A549 (cell line): ENCODE measurements at regions not wholly inside any gene's neighbourhood (a gene's known extent, or its start where the extent isn't known, plus 50 kb on each side); places are given as distances from the start of the nearest gene placed in this dataset.

Source experiments
- ATAC-seq, 2 experiments: fragments of 200-7000 bp in 1 of 2; fragments of >200 bp in 1 of 2; cut with Nextera tagmentation in 1 of 2; cut with Tn5 transposase in 1 of 2; 3 replicates each; pipeline versions ENCODE4 v1.8.0 to v1.9.1; 2018 to 2020; ENCODE audit warnings: mild to moderate bottlenecking in 1 of 2, moderate library complexity in 1 of 2
- CTCF ChIA-PET: fragments of 300-600 bp; sonication (Branson Sonifier 250); formaldehyde crosslinking; extraction: SDS; loops from one replicate; lab custom pipeline; 2021; ENCODE audit warnings: antibody characterized with exemption, inconsistent platforms; lab: Yijun Ruan, JAX
- POLR2A ChIA-PET: fragments of 350-600 bp; formaldehyde crosslinking; extraction: SDS; loops from one replicate; lab custom pipeline; 2021; ENCODE audit warnings: antibody characterized with exemption, inconsistent platforms; lab: Yijun Ruan, JAX
- DNase-seq, 2 experiments: peaks; one replicate each; pipeline versions ENCODE4 v3.0.0 to v3.0.0-alpha.2; 2011 to 2016; ENCODE audit warnings: low read depth in 1 of 2, low spot score in 1 of 2
- FAIRE-seq: peaks from 2 replicates; lab custom pipeline; 2011; peaks lifted over from hg19 to GRCh38; lab: Jason Lieb, UNC
- H3K27ac ChIP-seq, 2 experiments: fragments of >200 bp; sonication (Bioruptor Twin); formaldehyde crosslinking; 3 replicates each; pipeline ENCODE4 v1.5.1; 2016 to 2017
- H3K4me1 ChIP-seq: fragments of >200 bp; sonication (Bioruptor Twin); formaldehyde crosslinking; 3 replicates; pipeline ENCODE4 v1.6.1; 2016
- H3K4me2 ChIP-seq: fragments of >200 bp; sonication (Bioruptor Twin); formaldehyde crosslinking; 3 replicates; pipeline ENCODE4 v1.6.1; 2016
- H3K4me3 ChIP-seq: fragments of >200 bp; sonication (Bioruptor Twin); formaldehyde crosslinking; 3 replicates; pipeline ENCODE4 v1.5.1; 2016
- H3K9me3 ChIP-seq: fragments of >200 bp; sonication (Bioruptor Twin); formaldehyde crosslinking; 3 replicates; pipeline ENCODE4 v1.6.1; 2016
- ATOH8 ChIP-seq: fragments of 250-450 bp; sonication (Bioruptor Pico); IDR thresholded peaks from 2 replicates; pipeline ENCODE4 v1.5.0; 2020; ENCODE audit warnings: low read depth, mild to moderate bottlenecking, moderate library complexity
- BCL3 ChIP-seq: fragments of >200 bp; sonication (Bioruptor Twin); formaldehyde crosslinking; IDR thresholded peaks from 3 replicates; pipeline ENCODE4 v1.6.1; 2016
- CEBPB ChIP-seq, 2 experiments: fragments of >200 bp in 1 of 2; sonication (Bioruptor Twin) in 1 of 2; formaldehyde crosslinking in 1 of 2; IDR thresholded peaks; 2 replicates each; pipeline ENCODE4 v1.6.1; 2012 to 2016
- ESRRA ChIP-seq: fragments of 150-350 bp; IDR thresholded peaks from 2 replicates; pipeline ENCODE4 v1.6.1; 2014; ENCODE audit warnings: mild to moderate bottlenecking, low read length, borderline replicate concordance
- FOSB ChIP-seq: fragments of 250-450 bp; sonication (Bioruptor Pico); IDR thresholded peaks from 2 replicates; pipeline ENCODE4 v1.5.0; 2020; ENCODE audit warnings: mild to moderate bottlenecking, moderate library complexity
- GATA3 ChIP-seq: IDR thresholded peaks from 2 replicates; pipeline ENCODE4 v1.6.1; 2012; ENCODE audit warnings: borderline replicate concordance
- HDAC2 ChIP-seq: fragments of 200-600 bp; sonication (generic); IDR thresholded peaks from 2 replicates; pipeline ENCODE4 v1.6.1; 2016
- HEYL ChIP-seq: fragments of 250-450 bp; sonication (Bioruptor Pico); IDR thresholded peaks from 2 replicates; pipeline ENCODE4 v1.8.0; 2021; ENCODE audit warnings: mild to moderate bottlenecking, moderate library complexity
- MAX ChIP-seq: IDR thresholded peaks from 2 replicates; pipeline ENCODE4 v1.6.1; 2012
- MYC ChIP-seq: IDR thresholded peaks from 2 replicates; pipeline ENCODE4 v1.6.1; 2012; ENCODE audit warnings: mild to moderate bottlenecking, inconsistent platforms, low read length, improper control_type of control experiment, borderline replicate concordance
- NFE2L2 ChIP-seq: fragments of 150-350 bp; conservative IDR thresholded peaks from 2 replicates; pipeline ENCODE4 v1.6.1; 2014; ENCODE audit warnings: low read length
- PHF8 ChIP-seq: fragments of 200-600 bp; sonication (generic); IDR thresholded peaks from 2 replicates; pipeline ENCODE4 v1.6.1; 2016; ENCODE audit warnings: low read depth, mild to moderate bottlenecking, antibody characterized with exemption, moderate library complexity, borderline replicate concordance
- RAD21 ChIP-seq, 2 experiments: fragments of >200 bp in 1 of 2; sonication (Bioruptor Twin) in 1 of 2; formaldehyde crosslinking in 1 of 2; IDR thresholded peaks in 1 of 2; conservative IDR thresholded peaks in 1 of 2; 2 replicates in 1 of 2; 3 replicates in 1 of 2; pipeline ENCODE4 v1.6.1; 2012 to 2018; ENCODE audit warnings: inconsistent platforms in 1 of 2
- SMC3 ChIP-seq: fragments of >200 bp; sonication (Bioruptor Twin); formaldehyde crosslinking; IDR thresholded peaks from 3 replicates; pipeline ENCODE4 v1.6.1; 2018; ENCODE audit warnings: inconsistent platforms
- USF2 ChIP-seq: fragments of 450-650 bp; IDR thresholded peaks from 2 replicates; pipeline ENCODE4 v1.6.1; 2014; ENCODE audit warnings: antibody characterized with exemption
- ZFP36 ChIP-seq: fragments of 450-650 bp; IDR thresholded peaks from 2 replicates; pipeline ENCODE4 v1.6.1; 2014; ENCODE audit warnings: borderline replicate concordance; ENCODE audit not compliant: partially characterized antibody
- WGBS: methylation state at CpG from one replicate; pipeline ENCODE4 v1.1.6; 2017; ENCODE audit errors: missing lambda C conversion rate; 5-methylcytosine and 5-hydroxymethylcytosine counted together
- TF ChIP-seq, protein P1 (sequence below): fragments of >200 bp; sonication (Bioruptor Twin); formaldehyde crosslinking; IDR thresholded peaks from 3 replicates; pipeline ENCODE4 v1.5.1; 2016
- TF ChIP-seq, protein P2 (sequence below): fragments of 200-600 bp; sonication (generic); IDR thresholded peaks from 2 replicates; pipeline ENCODE4 v1.6.1; 2016; ENCODE audit warnings: antibody characterized with exemption, mild to moderate bottlenecking, moderate library complexity
- TF ChIP-seq, protein P3 (sequence below): IDR thresholded peaks from 2 replicates; pipeline ENCODE4 v1.6.1; 2012
- TF ChIP-seq, protein P4 (sequence below): fragments of >200 bp; sonication (Bioruptor Twin); formaldehyde crosslinking; IDR thresholded peaks from 2 replicates; pipeline ENCODE4 v1.6.1; 2016

DNA sequence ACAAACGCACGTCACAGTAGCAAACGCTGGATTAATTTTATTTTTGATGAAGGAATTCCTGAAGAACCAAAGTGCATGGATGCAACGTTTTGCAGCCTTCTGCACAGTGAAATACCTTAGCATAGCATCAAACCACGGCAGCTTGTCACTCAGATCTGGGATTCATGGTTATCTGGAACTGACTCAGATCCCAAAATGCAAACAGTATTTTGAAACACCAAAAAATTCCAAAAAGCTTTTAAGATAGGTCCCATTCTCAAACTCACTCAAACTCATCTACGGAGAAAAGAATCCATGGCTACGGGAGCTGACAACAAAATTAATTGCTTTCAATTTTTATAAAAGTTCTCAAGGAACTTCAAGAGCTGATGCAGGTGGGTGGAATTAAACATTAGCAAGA, 116.2 kb upstream of the SALL4 start:
- CTCF ChIA-PET, result interaction anchor here (1.0 to 1.6 kb wide), 2 partner anchors 10 to 119 kb away, joined by 4 to 5 read pairs; no protein-coding TSS in a partner anchor
- no peak for FAIRE-seq
- 68% methylated on average over 7 of the region's 7 CpGs for WGBS
- peaks cover 16% of the 10 kb centered on the region for H3K4me1 ChIP-seq
- POLR2A ChIA-PET, result no interaction called here
- H3K4me3 ChIP-seq, result no peak overlapping the region
- no peak for TF ChIP-seq SMC3
- no peak for TF ChIP-seq BCL3
- no peak for TF ChIP-seq HDAC2
- TF ChIP-seq, protein P1, sequence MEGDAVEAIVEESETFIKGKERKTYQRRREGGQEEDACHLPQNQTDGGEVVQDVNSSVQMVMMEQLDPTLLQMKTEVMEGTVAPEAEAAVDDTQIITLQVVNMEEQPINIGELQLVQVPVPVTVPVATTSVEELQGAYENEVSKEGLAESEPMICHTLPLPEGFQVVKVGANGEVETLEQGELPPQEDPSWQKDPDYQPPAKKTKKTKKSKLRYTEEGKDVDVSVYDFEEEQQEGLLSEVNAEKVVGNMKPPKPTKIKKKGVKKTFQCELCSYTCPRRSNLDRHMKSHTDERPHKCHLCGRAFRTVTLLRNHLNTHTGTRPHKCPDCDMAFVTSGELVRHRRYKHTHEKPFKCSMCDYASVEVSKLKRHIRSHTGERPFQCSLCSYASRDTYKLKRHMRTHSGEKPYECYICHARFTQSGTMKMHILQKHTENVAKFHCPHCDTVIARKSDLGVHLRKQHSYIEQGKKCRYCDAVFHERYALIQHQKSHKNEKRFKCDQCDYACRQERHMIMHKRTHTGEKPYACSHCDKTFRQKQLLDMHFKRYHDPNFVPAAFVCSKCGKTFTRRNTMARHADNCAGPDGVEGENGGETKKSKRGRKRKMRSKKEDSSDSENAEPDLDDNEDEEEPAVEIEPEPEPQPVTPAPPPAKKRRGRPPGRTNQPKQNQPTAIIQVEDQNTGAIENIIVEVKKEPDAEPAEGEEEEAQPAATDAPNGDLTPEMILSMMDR, result no peak
- TF ChIP-seq USF2, result no peak
- TF ChIP-seq MYC, result no peak
- TF ChIP-seq, protein P2, sequence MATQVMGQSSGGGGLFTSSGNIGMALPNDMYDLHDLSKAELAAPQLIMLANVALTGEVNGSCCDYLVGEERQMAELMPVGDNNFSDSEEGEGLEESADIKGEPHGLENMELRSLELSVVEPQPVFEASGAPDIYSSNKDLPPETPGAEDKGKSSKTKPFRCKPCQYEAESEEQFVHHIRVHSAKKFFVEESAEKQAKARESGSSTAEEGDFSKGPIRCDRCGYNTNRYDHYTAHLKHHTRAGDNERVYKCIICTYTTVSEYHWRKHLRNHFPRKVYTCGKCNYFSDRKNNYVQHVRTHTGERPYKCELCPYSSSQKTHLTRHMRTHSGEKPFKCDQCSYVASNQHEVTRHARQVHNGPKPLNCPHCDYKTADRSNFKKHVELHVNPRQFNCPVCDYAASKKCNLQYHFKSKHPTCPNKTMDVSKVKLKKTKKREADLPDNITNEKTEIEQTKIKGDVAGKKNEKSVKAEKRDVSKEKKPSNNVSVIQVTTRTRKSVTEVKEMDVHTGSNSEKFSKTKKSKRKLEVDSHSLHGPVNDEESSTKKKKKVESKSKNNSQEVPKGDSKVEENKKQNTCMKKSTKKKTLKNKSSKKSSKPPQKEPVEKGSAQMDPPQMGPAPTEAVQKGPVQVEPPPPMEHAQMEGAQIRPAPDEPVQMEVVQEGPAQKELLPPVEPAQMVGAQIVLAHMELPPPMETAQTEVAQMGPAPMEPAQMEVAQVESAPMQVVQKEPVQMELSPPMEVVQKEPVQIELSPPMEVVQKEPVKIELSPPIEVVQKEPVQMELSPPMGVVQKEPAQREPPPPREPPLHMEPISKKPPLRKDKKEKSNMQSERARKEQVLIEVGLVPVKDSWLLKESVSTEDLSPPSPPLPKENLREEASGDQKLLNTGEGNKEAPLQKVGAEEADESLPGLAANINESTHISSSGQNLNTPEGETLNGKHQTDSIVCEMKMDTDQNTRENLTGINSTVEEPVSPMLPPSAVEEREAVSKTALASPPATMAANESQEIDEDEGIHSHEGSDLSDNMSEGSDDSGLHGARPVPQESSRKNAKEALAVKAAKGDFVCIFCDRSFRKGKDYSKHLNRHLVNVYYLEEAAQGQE, result no peak
- TF ChIP-seq HEYL (CRISPR knock-in tag), result no peak
- TF ChIP-seq ATOH8 (CRISPR knock-in tag), result no peak
- no peak for TF ChIP-seq GATA3
- TF ChIP-seq, protein P3, sequence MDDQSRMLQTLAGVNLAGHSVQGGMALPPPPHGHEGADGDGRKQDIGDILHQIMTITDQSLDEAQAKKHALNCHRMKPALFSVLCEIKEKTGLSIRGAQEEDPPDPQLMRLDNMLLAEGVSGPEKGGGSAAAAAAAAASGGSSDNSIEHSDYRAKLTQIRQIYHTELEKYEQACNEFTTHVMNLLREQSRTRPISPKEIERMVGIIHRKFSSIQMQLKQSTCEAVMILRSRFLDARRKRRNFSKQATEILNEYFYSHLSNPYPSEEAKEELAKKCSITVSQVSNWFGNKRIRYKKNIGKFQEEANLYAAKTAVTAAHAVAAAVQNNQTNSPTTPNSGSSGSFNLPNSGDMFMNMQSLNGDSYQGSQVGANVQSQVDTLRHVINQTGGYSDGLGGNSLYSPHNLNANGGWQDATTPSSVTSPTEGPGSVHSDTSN, result no peak
- TF ChIP-seq RAD21 (conservative IDR thresholded peaks at IDR 0.05 in 1 of 2, IDR thresholded peaks at IDR 0.05 in 1 of 2), result no peak
- TF ChIP-seq, protein P4, sequence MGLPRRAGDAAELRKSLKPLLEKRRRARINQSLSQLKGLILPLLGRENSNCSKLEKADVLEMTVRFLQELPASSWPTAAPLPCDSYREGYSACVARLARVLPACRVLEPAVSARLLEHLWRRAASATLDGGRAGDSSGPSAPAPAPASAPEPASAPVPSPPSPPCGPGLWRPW, result no peak
- no peak for TF ChIP-seq FOSB
- no peak for TF ChIP-seq NFE2L2
- TF ChIP-seq MAX, result no peak
- TF ChIP-seq CEBPB (IDR thresholded peaks at IDR 0.05), result no peak
- TF ChIP-seq PHF8, result no peak
- TF ChIP-seq ZFP36, result no peak
- TF ChIP-seq ESRRA, result no peak
- TF ChIP-seq, all 56 proteins: peak for 0
- Histone ChIP-seq H3K9me3 (no peaks in the 10 kb centered on the region), H3K27ac (peak overlapping the region in 1 of 2 experiments; percentile 40; a peak in 1 of 6 replicates), H3K4me2 (no peak overlapping the region)
- no peak; a peak in 1 of 6 replicates for ATAC-seq
- DNase-seq, result no peak
